NCI-H2196 (cell line): ENCODE measurements at regions not wholly inside any gene's neighbourhood (a gene's known extent, or its start where the extent isn't known, plus 50 kb on each side); places are given as distances from the start of the nearest gene placed in this dataset.

ENCODE experiments used
- DNase-seq: peaks from one replicate; lab custom pipeline; 2025; ENCODE audit not compliant: unreplicated experiment; lab: John Stamatoyannopoulos, UW

GRCh38 chr1:38476850-38477178, 382.8 kb downstream of the RRAGC start:
- no peak for DNase-seq

- DNase-seq: no peak
Observed at GRCh38 chr1:38476111-38476849, 383.3 kb downstream of the RRAGC start.

GRCh38 chr1:38475624-38476005, 384.0 kb downstream of the RRAGC start:
- DNase-seq: no peak

GRCh38 chr1:38474738-38475623, 384.6 kb downstream of the RRAGC start:
- no peak for DNase-seq

GRCh38 chr1:38466487-38466886, 393.1 kb downstream of the RRAGC start:
- DNase-seq: no peak

- DNase-seq: no peak
Observed at GRCh38 chr1:38465460-38465859, 394.1 kb downstream of the RRAGC start.

- no peak for DNase-seq
Observed at GRCh38 chr1:38464071-38464661, 395.4 kb downstream of the RRAGC start.

GRCh38 chr1:38463074-38463473, 396.5 kb downstream of the RRAGC start:
- no peak for DNase-seq

GRCh38 chr1:38456531-38456876, 403.1 kb downstream of the RRAGC start:
- no peak for DNase-seq

GRCh38 chr1:38455829-38456530, 403.6 kb downstream of the RRAGC start:
- no peak for DNase-seq

- no peak for DNase-seq
Observed at GRCh38 chr1:38454749-38455441, 404.7 kb downstream of the RRAGC start.

GRCh38 chr1:38454236-38454635, 405.3 kb downstream of the RRAGC start:
- DNase-seq: no peak

GRCh38 chr1:38452246-38452645, 405.7 kb upstream of the POU3F1 start:
- no peak for DNase-seq

GRCh38 chr1:38451541-38451993, 405.0 kb upstream of the POU3F1 start:
- DNase-seq: no peak

- no peak for DNase-seq
Observed at GRCh38 chr1:38448893-38449292, 402.3 kb upstream of the POU3F1 start.

- no peak for DNase-seq
Observed at GRCh38 chr1:38446936-38447335, 400.3 kb upstream of the POU3F1 start.

GRCh38 chr1:38444770-38445442, 398.3 kb upstream of the POU3F1 start:
- DNase-seq: no peak

GRCh38 chr1:38444311-38444710, 397.7 kb upstream of the POU3F1 start:
- no peak for DNase-seq

GRCh38 chr1:38440402-38440801, 393.8 kb upstream of the POU3F1 start:
- no peak for DNase-seq

- no peak for DNase-seq
Observed at GRCh38 chr1:38436749-38437148, 390.2 kb upstream of the POU3F1 start.
